Stimulated activated CD4-positive, alpha-beta T cell treated with anti-CD3 and anti-CD28 coated beads, Interleukin-12 subunit alpha, Interleukin-12 subunit beta, amount 100 ng/mL, for 24 hours (primary cell): ENCODE measurements at regions not wholly inside any gene's neighbourhood (a gene's known extent, or its start where the extent isn't known, plus 50 kb on each side); places are given as distances from the start of the nearest gene placed in this dataset.

Experiments used
- DNase-seq, 2 experiments: peaks; one replicate each; pipeline ENCODE4 v3.0.0-alpha.2; 2020; ENCODE audit warnings: low read depth in 2 of 2

DNA sequence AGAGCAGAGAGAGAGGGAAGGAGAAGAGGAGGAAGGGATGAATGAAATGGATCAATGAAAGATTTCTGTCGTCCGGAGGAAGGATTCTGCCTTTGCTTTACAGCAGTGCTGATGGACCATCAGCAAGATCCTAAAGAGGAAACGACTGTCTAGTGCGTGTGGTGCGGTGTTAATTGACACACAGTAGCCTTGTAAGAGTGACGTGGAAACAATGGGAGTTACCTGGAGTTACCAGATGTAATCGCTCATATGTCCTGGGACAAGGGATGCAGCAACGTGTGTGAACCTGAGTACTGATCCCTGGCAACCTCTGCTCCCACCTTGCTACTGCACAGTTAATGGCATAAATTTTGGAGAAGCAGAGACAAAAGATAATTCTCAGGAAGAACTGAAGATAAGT lies 62.6 kb upstream of the TPRG1 start:
- DNase-seq: no peak

DNA sequence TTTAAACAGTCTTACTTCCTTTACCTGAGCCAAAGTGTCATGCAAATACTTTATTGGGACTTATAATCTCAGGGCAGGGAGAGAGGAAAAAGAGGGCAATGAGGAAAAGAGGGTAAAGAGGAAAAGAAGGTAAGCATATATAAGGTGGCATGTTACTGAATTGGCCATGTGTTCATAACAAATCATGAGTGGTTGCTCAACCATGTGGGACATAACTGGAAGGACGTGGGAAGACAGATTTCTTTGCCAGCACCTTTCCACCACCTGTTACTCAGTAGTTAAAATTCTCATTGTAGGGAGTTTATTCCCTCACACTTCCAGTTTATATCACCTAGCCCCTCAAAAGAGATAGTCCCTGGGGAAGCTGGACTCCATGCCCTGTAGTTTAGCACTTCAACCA lies 54.7 kb upstream of the TPRG1 start:
- no peak for DNase-seq

DNA sequence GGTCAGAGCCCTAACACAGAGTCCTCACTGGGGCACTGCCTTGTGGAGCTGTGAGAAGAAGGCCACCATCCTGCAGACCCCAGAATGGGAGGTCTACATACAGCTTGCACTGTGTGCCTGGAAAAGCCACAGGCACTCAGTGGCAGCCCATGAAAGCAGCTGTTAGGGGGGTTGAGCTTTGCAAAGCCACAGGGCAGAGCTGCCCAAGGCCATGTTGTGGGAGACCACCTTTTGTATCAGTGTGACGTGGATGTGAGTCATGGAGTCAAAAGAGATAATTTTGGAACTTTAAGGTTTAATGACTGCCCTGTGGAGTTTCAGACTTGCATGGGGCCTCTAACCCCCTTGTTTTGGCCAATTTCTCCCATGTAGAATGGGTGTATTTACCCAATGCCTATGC lies 52.9 kb upstream of the TPRG1 start:
- DNase-seq: no peak

GRCh38 chr3:189119950-189120349 lies 51.8 kb upstream of the TPRG1 start:
- no peak for DNase-seq

- DNase-seq: no peak
Observed at GRCh38 chr3:189121092-189121491, 50.7 kb upstream of the TPRG1 start.
